ENCODE measurements at regions not wholly inside any gene's neighbourhood (a gene's known extent, or its start where the extent isn't known, plus 50 kb on each side); places are given as distances from the start of the nearest gene placed in this dataset.

DNA sequence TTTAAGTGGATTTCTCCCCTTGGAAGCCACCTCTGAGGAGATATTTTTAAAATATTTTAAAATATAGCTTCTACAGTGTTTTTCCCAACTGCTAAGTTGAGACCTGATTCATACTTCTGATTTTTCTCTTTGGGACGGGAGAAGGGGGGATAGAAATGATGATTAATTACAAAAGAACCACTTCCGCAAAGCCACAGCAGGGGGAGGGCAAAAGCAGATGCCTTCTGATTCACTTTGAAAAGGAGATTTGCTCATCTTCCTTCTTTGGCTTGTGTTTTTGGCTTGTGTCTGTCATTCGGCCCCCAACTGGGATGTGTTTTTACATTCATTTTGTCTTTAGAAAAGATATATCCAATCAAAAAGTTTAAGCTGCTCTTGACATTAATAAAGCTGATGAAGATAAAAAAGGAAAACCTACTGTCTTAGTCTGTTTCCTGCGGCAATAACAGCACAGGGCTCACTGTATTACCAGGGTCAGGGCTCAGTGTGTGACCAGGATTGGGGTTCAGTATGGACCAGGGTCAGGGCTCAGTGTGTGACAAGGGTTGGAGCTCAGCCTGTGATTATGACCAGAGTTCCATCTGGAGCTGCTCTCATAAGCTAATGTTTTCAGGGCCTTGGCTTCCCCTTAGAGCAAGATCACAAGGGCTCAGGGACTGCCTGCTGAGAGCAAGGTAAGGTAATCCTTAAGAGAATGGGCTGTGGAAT is 223.2 kb downstream of the MTHFS start:
- 33% methylated on average over 3 of the region's 4 CpGs for WGBS
- no peak overlapping the region for H3K4me3 ChIP-seq (ENCODE audit: low read length)
- H3K27ac ChIP-seq (ENCODE audit: low read depth, low read length): peak overlapping the region; percentile 42; the same call in 1 of the 2 replicates

DNA sequence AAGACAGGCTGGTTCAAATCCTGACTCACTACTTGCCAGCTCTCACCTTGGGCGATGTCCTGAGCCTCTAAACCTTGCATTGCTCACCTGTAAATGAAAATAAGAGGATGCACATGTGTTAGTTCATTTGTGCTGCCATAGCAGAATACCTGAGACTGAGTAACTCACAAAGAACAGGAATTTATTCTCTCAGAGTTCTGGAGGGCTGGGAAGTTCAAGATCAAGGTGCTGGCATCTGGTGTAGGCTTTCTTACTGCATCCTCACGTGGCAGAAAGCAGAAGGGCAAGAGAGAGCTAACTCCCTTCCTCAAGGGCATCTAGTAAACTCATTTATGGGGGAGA is 222.7 kb downstream of the MTHFS start:
- no peak overlapping the region; the same call in 1 of the 2 replicates for H3K27ac ChIP-seq (ENCODE audit: low read depth, low read length)
- no peaks in the 10 kb centered on the region for H3K27me3 ChIP-seq (ENCODE audit: insufficient read depth, low read length)
- no peaks in the 10 kb centered on the region for H3K9me3 ChIP-seq (ENCODE audit: insufficient read depth, low read depth, low read length)
- peaks cover 19% of the 10 kb centered on the region for H3K4me1 ChIP-seq (ENCODE audit: insufficient read depth, low read length)
- WGBS: 49% methylated on average over 2 of the region's 2 CpGs
- H3K9ac ChIP-seq (ENCODE audit: low read depth, low read length): no peak overlapping the region
- H3K4me3 ChIP-seq (ENCODE audit: low read length): no peak overlapping the region
- H3K36me3 ChIP-seq (ENCODE audit: insufficient read depth, low read length): no peaks in the 10 kb centered on the region

More for the DNA sequence above, 223.2 kb downstream of the MTHFS start:
- no peaks in the 10 kb centered on the region for H3K27me3 ChIP-seq (ENCODE audit: insufficient read depth, low read length)
- H3K9me3 ChIP-seq (ENCODE audit: insufficient read depth, low read depth, low read length): no peaks in the 10 kb centered on the region
- no peaks in the 10 kb centered on the region for H3K36me3 ChIP-seq (ENCODE audit: insufficient read depth, low read length)
- no peak overlapping the region for H3K9ac ChIP-seq (ENCODE audit: low read depth, low read length)
- peaks cover 19% of the 10 kb centered on the region for H3K4me1 ChIP-seq (ENCODE audit: insufficient read depth, low read length)

DNA sequence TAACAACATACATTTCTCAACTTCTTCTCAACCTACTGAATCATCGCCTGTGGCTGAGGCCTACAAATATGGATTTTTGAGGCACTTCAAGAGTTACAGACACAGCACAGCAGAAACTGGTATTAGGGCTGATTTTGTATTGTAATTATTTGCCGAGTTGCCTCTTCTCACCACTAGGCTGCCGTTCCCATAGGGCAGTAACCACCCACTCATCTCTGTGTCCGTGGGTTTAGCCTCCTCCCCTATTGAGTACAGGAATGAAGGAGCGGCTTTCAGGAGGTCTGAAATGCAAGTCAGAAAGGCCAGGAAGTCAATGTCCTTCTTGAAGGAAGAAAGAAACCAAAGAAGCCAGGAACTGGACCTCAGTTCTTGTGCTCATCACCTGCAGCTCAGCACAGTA is 220.8 kb downstream of the MTHFS start:
- 91% methylated on average over 4 of the region's 5 CpGs for WGBS
- Histone ChIP-seq H3K9me3 (ENCODE audit: insufficient read depth, low read depth, low read length) (no peaks in the 10 kb centered on the region), H3K36me3 (ENCODE audit: insufficient read depth, low read length) (no peaks in the 10 kb centered on the region), H3K27me3 (ENCODE audit: insufficient read depth, low read length) (no peaks in the 10 kb centered on the region), H3K4me1 (ENCODE audit: insufficient read depth, low read length) (peaks cover 27% of the 10 kb centered on the region), H3K9ac (ENCODE audit: low read depth, low read length) (no peak overlapping the region), H3K4me3 (ENCODE audit: low read length) (no peak overlapping the region), H3K27ac (ENCODE audit: low read depth, low read length) (no peak overlapping the region)

GRCh38 chr15:79676621-79677020 is 220.2 kb downstream of the MTHFS start:
- H3K27ac ChIP-seq (ENCODE audit: low read depth, low read length): no peak overlapping the region
- H3K36me3 ChIP-seq (ENCODE audit: insufficient read depth, low read length): no peaks in the 10 kb centered on the region
- no peak overlapping the region for H3K9ac ChIP-seq (ENCODE audit: low read depth, low read length)
- no peaks in the 10 kb centered on the region for H3K9me3 ChIP-seq (ENCODE audit: insufficient read depth, low read depth, low read length)
- no peaks in the 10 kb centered on the region for H3K27me3 ChIP-seq (ENCODE audit: insufficient read depth, low read length)
- no peak overlapping the region for H3K4me3 ChIP-seq (ENCODE audit: low read length)
- WGBS: 94% methylated on average over 2 of the region's 2 CpGs
- peaks cover 30% of the 10 kb centered on the region for H3K4me1 ChIP-seq (ENCODE audit: insufficient read depth, low read length)

DNA sequence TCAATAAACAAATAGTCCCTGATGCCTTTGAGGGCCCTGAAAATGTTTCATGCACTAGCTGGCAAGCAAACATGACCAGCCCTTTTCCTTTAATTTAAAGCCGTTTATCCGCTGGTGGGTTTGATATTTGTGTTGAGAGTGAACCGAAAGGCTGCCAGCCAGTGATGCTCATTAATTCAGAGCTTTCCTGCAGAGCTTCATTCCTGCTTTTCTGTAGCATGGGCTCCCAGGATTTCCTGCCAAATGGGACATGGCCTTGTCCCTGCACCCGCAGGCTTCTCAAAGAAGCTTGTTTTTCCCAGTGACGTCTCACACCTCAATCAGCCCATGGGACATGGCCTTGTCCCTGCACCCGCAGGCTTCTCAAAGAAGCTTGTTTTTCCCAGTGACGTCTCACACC is 219.6 kb downstream of the MTHFS start:
- Histone ChIP-seq H3K4me1 (ENCODE audit: insufficient read depth, low read length) (peaks cover 30% of the 10 kb centered on the region), H3K27ac (ENCODE audit: low read depth, low read length) (no peak overlapping the region), H3K9me3 (ENCODE audit: insufficient read depth, low read depth, low read length) (no peaks in the 10 kb centered on the region), H3K9ac (ENCODE audit: low read depth, low read length) (no peak overlapping the region), H3K4me3 (ENCODE audit: low read length) (no peak overlapping the region), H3K27me3 (ENCODE audit: insufficient read depth, low read length) (no peaks in the 10 kb centered on the region), H3K36me3 (ENCODE audit: insufficient read depth, low read length) (no peaks in the 10 kb centered on the region)
- WGBS: 81% methylated on average over 7 of the region's 7 CpGs

DNA sequence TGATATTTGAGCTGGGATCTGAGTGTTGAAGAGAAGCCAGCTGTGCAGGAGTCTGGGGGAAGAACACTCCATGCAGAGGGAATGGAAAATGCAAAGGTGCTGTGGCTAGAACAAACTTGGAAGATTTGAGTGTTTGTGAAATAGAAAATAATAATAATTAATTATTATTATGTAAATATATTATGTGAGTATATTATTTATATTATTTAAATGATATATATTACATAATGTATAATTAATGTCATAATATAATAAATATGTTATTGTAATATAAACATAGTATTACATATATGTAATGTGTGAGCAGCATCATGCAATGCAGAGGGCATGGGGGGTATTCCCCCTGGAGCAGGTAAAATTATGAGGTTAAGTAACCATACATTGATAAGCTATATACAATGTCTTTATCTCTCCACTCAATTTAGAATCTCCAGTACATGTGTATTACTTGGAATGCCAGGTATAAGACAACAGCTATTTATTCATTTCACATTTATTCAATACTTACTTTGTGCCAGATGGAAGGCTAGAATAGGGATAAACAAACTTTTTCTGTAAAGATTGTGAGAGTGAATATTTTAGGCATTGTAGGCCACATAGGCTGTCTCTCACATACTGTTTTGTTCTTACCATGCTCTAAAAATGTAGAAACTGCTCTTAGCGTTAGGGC is 218.6 kb downstream of the MTHFS start:
- no peaks in the 10 kb centered on the region for H3K9me3 ChIP-seq (ENCODE audit: insufficient read depth, low read depth, low read length)
- peaks cover 24% of the 10 kb centered on the region for H3K4me1 ChIP-seq (ENCODE audit: insufficient read depth, low read length)
- H3K27ac ChIP-seq (ENCODE audit: low read depth, low read length): no peak overlapping the region
- H3K9ac ChIP-seq (ENCODE audit: low read depth, low read length): no peak overlapping the region
- WGBS: 84% methylated on average over 1 of the region's 1 CpG
- no peaks in the 10 kb centered on the region for H3K36me3 ChIP-seq (ENCODE audit: insufficient read depth, low read length)
- no peak overlapping the region for H3K4me3 ChIP-seq (ENCODE audit: low read length)
- H3K27me3 ChIP-seq (ENCODE audit: insufficient read depth, low read length): no peaks in the 10 kb centered on the region

DNA sequence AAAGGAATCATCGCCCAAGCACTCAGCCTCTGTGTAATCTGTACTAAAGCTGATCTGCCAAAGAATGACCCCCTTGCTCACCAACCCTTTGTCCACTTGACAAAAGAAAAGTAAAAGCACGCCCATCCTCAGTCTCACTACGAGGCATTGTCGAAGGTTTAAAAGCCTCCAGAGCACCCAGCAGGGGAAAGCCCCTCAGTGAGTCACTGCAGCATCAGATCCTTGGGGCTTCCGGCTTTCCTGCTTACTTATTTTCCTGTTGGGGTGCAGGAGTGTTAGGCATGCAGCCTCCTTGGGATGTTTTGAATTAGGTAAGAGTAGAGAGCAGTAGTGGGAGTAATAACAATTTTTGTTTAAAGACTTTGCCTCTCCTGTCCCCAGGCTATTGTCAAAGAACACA is 216.1 kb downstream of the MTHFS start:
- H3K4me1 ChIP-seq (ENCODE audit: insufficient read depth, low read length): peaks cover 11% of the 10 kb centered on the region
- WGBS: 54% methylated on average over 5 of the region's 5 CpGs
- no peaks in the 10 kb centered on the region for H3K9me3 ChIP-seq (ENCODE audit: insufficient read depth, low read depth, low read length)
- H3K27ac ChIP-seq (ENCODE audit: low read depth, low read length): peak overlapping the region; percentile 9; the same call in 1 of the 2 replicates
- no peaks in the 10 kb centered on the region for H3K27me3 ChIP-seq (ENCODE audit: insufficient read depth, low read length)
- no peaks in the 10 kb centered on the region for H3K36me3 ChIP-seq (ENCODE audit: insufficient read depth, low read length)
- no peak overlapping the region for H3K9ac ChIP-seq (ENCODE audit: low read depth, low read length)
- H3K4me3 ChIP-seq (ENCODE audit: low read length): no peak overlapping the region

DNA sequence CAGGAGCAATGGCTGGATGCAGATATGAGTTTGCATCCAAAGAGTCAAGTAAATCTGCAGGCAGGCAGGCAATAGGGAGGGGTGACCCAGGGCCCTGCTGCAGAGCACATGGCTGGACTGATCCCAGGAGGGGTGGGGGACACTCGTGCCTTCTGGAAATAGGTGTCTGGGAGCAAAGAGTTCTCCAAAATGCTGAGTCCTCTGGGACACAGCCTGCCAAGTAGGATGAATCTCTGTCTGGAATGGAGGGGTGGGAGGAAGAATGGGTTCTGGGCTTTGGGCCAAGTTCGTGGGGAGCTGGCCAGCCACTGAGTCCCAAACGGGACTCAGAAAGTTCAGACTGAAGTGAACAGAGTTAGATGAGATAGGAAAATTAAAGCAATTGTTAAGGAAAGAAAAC is 214.5 kb downstream of the MTHFS start:
- H3K9ac ChIP-seq (ENCODE audit: low read depth, low read length): no peak overlapping the region
- no peaks in the 10 kb centered on the region for H3K9me3 ChIP-seq (ENCODE audit: insufficient read depth, low read depth, low read length)
- no peaks in the 10 kb centered on the region for H3K27me3 ChIP-seq (ENCODE audit: insufficient read depth, low read length)
- H3K4me1 ChIP-seq (ENCODE audit: insufficient read depth, low read length): peaks cover 11% of the 10 kb centered on the region
- no peak overlapping the region for H3K4me3 ChIP-seq (ENCODE audit: low read length)
- WGBS: 78% methylated on average over 3 of the region's 3 CpGs
- no peaks in the 10 kb centered on the region for H3K36me3 ChIP-seq (ENCODE audit: insufficient read depth, low read length)
- no peak overlapping the region for H3K27ac ChIP-seq (ENCODE audit: low read depth, low read length)

DNA sequence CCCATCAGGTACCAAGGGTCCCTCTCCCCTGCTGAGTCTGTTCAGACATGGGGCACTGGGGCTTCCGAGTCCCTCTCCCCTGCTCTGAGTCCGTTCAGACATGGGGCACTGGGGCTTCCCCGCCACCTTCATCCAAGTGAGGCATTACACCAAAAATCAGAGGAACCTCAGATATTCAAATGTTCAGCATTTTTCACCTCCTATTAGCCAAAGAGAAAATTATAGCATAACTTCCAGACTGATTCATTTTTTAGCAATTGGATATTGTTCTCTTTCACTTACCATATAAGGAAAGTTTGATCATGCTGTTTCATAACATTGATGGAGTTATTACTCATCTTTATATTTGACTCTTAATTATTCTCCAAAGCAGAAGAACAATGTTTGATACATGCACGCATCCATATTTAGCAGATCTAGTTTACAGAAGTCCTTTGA is 213.9 kb downstream of the MTHFS start:
- Histone ChIP-seq H3K27ac (ENCODE audit: low read depth, low read length) (no peak overlapping the region), H3K4me3 (ENCODE audit: low read length) (no peak overlapping the region)
- WGBS: 94% methylated on average over 4 of the region's 4 CpGs

GRCh38 chr15:79689030-79689429 is 207.8 kb downstream of the MTHFS start:
- Histone ChIP-seq H3K9ac (ENCODE audit: low read depth, low read length) (no peak overlapping the region), H3K9me3 (ENCODE audit: insufficient read depth, low read depth, low read length) (peaks cover 5% of the 10 kb centered on the region; the same call in 1 of the 2 replicates), H3K27me3 (ENCODE audit: insufficient read depth, low read length) (no peaks in the 10 kb centered on the region), H3K4me3 (ENCODE audit: low read length) (no peak overlapping the region), H3K36me3 (ENCODE audit: insufficient read depth, low read length) (no peaks in the 10 kb centered on the region), H3K27ac (ENCODE audit: low read depth, low read length) (no peak overlapping the region), H3K4me1 (ENCODE audit: insufficient read depth, low read length) (no peaks in the 10 kb centered on the region)
- WGBS: no CpG with 5 or more reads among the region's 1 CpG

More for the DNA sequence above, 213.9 kb downstream of the MTHFS start:
- Histone ChIP-seq H3K9ac (ENCODE audit: low read depth, low read length) (no peak overlapping the region), H3K36me3 (ENCODE audit: insufficient read depth, low read length) (no peaks in the 10 kb centered on the region), H3K4me1 (ENCODE audit: insufficient read depth, low read length) (peaks cover 11% of the 10 kb centered on the region), H3K27me3 (ENCODE audit: insufficient read depth, low read length) (no peaks in the 10 kb centered on the region), H3K9me3 (ENCODE audit: insufficient read depth, low read depth, low read length) (no peaks in the 10 kb centered on the region)

- Histone ChIP-seq H3K9me3 (ENCODE audit: insufficient read depth, low read depth, low read length) (no peaks in the 10 kb centered on the region), H3K4me1 (ENCODE audit: insufficient read depth, low read length) (no peaks in the 10 kb centered on the region), H3K9ac (ENCODE audit: low read depth, low read length) (no peak overlapping the region), H3K27me3 (ENCODE audit: insufficient read depth, low read length) (no peaks in the 10 kb centered on the region), H3K4me3 (ENCODE audit: low read length) (no peak overlapping the region), H3K36me3 (ENCODE audit: insufficient read depth, low read length) (no peaks in the 10 kb centered on the region), H3K27ac (ENCODE audit: low read depth, low read length) (no peak overlapping the region)
- WGBS: 94% methylated on average over 3 of the region's 4 CpGs
These were observed 195.8 kb downstream of the MTHFS start for GRCh38 chr15:79700951-79701480.

All from HUES64 (cell line).